ENCODE measurements at regions not wholly inside any gene's neighbourhood (a gene's known extent, or its start where the extent isn't known, plus 50 kb on each side); places are given as distances from the start of the nearest gene placed in this dataset.

- ChIA-PET CTCF (no interaction called here), POLR2A (no interaction called here)
- Mint-ChIP-seq H3K4me3 (no peak overlapping the region), H3K36me3 (ENCODE audit: low read depth) (no peaks in the 10 kb centered on the region), H3K27me3 (peaks cover 4% of the 10 kb centered on the region), H3K4me1 (ENCODE audit: low read depth) (no peaks in the 10 kb centered on the region), H3K9me3 (no peaks in the 10 kb centered on the region), H3K27ac (no peak overlapping the region)
- Histone ChIP-seq H3K27me3 (ENCODE audit: control insufficient read depth in 1 of 2, insufficient read depth in 2 of 2, low read length in 2 of 2) (no peaks in the 10 kb centered on the region), H3K27ac (ENCODE audit: low read depth in 1 of 2, low read length in 2 of 2) (no peak overlapping the region), H3K9me3 (ENCODE audit: control insufficient read depth in 1 of 2, insufficient read depth in 1 of 2, low read length in 2 of 2) (no peaks in the 10 kb centered on the region), H3K36me3 (ENCODE audit: insufficient read depth, low read length) (no peaks in the 10 kb centered on the region), H3K4me1 (ENCODE audit: insufficient read depth, low read length) (no peaks in the 10 kb centered on the region), H3K4me3 (ENCODE audit: low read length) (no peak overlapping the region)
- TF ChIP-seq CTCF (IDR thresholded peaks at IDR 0.05): no peak
- intact Hi-C loops (cut with DNase I, micrococcal nuclease): no loop called here
- ATAC-seq (ENCODE audit: poor library complexity) (no peak), DNase-seq (no peak)
Measured at GRCh38 chr5:108672639-108673038, 75.1 kb upstream of the FER start.

- ATAC-seq (ENCODE audit: poor library complexity) (no peak), DNase-seq (no peak)
- Mint-ChIP-seq H3K36me3 (ENCODE audit: low read depth) (no peaks in the 10 kb centered on the region), H3K4me3 (no peak overlapping the region), H3K4me1 (ENCODE audit: low read depth) (no peaks in the 10 kb centered on the region), H3K27me3 (peaks cover 7% of the 10 kb centered on the region), H3K27ac (no peak overlapping the region), H3K9me3 (no peaks in the 10 kb centered on the region)
- ChIA-PET CTCF (no interaction called here), POLR2A (no interaction called here)
- no peak overlapping the region for H3K27ac ChIP-seq (ENCODE audit: low read depth in 1 of 2, low read length in 2 of 2)
- no peaks in the 10 kb centered on the region for H3K27me3 ChIP-seq (ENCODE audit: control insufficient read depth in 1 of 2, insufficient read depth in 2 of 2, low read length in 2 of 2)
- H3K9me3 ChIP-seq (ENCODE audit: control insufficient read depth in 1 of 2, insufficient read depth in 1 of 2, low read length in 2 of 2): no peaks in the 10 kb centered on the region
- no peak overlapping the region for H3K4me3 ChIP-seq (ENCODE audit: low read length)
- no peaks in the 10 kb centered on the region for H3K36me3 ChIP-seq (ENCODE audit: insufficient read depth, low read length)
- no peaks in the 10 kb centered on the region for H3K4me1 ChIP-seq (ENCODE audit: insufficient read depth, low read length)
- intact Hi-C loops (cut with DNase I, micrococcal nuclease): no loop called here
- TF ChIP-seq CTCF (IDR thresholded peaks at IDR 0.05): no peak
Measured at GRCh38 chr5:108670591-108671289, 77.0 kb upstream of the FER start.

DNA sequence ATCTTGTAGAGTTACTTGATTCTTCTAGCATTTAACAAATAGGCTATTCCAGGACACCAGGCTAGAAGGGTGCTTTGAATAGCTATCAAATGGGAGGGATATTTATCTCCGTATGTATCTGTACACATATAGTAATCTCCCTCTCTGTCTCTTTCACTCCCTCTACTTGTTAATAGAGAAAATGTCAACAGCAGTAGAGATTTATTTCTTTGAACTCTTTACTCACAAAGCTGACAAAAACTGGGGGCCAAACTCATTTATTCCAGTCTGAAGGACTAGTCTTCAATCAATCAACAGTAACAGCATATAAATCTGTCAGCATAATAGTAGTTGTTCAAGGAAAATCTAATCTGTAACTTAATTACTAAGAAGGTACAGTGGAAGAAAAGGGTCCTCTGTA is 78.2 kb upstream of the FER start:
- H3K9me3 Mint-ChIP-seq: no peaks in the 10 kb centered on the region
- peaks cover 4% of the 10 kb centered on the region for H3K27me3 Mint-ChIP-seq
- Histone ChIP-seq H3K36me3 (ENCODE audit: insufficient read depth, low read length) (no peaks in the 10 kb centered on the region), H3K4me3 (ENCODE audit: low read length) (no peak overlapping the region), H3K9me3 (ENCODE audit: control insufficient read depth in 1 of 2, insufficient read depth in 1 of 2, low read length in 2 of 2) (no peaks in the 10 kb centered on the region), H3K27ac (ENCODE audit: low read depth in 1 of 2, low read length in 2 of 2) (no peak overlapping the region), H3K27me3 (ENCODE audit: control insufficient read depth in 1 of 2, insufficient read depth in 2 of 2, low read length in 2 of 2) (no peaks in the 10 kb centered on the region), H3K4me1 (ENCODE audit: insufficient read depth, low read length) (no peaks in the 10 kb centered on the region)
- no peaks in the 10 kb centered on the region for H3K36me3 Mint-ChIP-seq (ENCODE audit: low read depth)
- POLR2A ChIA-PET: no interaction called here
- no peak overlapping the region for H3K4me3 Mint-ChIP-seq
- ATAC-seq (ENCODE audit: poor library complexity): no peak
- DNase-seq: no peak
- intact Hi-C loops (cut with DNase I, micrococcal nuclease): no loop called here
- no peak for TF ChIP-seq CTCF (IDR thresholded peaks at IDR 0.05)
- no peaks in the 10 kb centered on the region for H3K4me1 Mint-ChIP-seq (ENCODE audit: low read depth)
- CTCF ChIA-PET: no interaction called here
- H3K27ac Mint-ChIP-seq: no peak overlapping the region

Measured in CD4-positive, alpha-beta T cell (primary cell).